K562 (cell line): ENCODE measurements at regions not wholly inside any gene's neighbourhood (a gene's known extent, or its start where the extent isn't known, plus 50 kb on each side); places are given as distances from the start of the nearest gene placed in this dataset.

Source experiments
- ATAC-seq: fragments of 200-7000 bp; cut with Tn5 transposase; 3 replicates; pipeline ENCODE4 v1.9.1; 2020; ENCODE audit warnings: moderate library complexity
- BruUV-seq: library from RNA; stranded (reverse); fragments of 400-500 nt; replicated peaks from 2 replicates; lab custom pipeline; 2021; lab: Mats Ljungman, UMichigan
- CTCF ChIA-PET: fragments of 300-600 bp; formaldehyde crosslinking; extraction: SDS; loops from one replicate; lab custom pipeline; 2021; ENCODE audit warnings: low intra/inter-chr PET ratio; lab: Yijun Ruan, JAX
- POLR2A ChIA-PET: fragments of 300-600, 350-650 bp; sonication (Branson Sonifier 250); formaldehyde crosslinking; extraction: SDS; loops from one replicate; lab custom pipeline; 2021; ENCODE audit warnings: antibody characterized with exemption, inconsistent platforms; lab: Yijun Ruan, JAX
- DNase-seq, 4 experiments: peaks; one replicate each; pipeline versions ENCODE4 v3.0.0 to v3.0.0-alpha.2; 2011 to 2018; ENCODE audit warnings: low spot score in 3 of 4, mixed read lengths in 3 of 4; ENCODE audit errors: extremely low read depth in 1 of 4
- FAIRE-seq: peaks from 2 replicates; lab custom pipeline; 2011; peaks lifted over from hg19 to GRCh38; lab: Jason Lieb, UNC
- H2AFZ ChIP-seq: 2 replicates; pipeline ENCODE4 v1.6.0; 2011; ENCODE audit warnings: low read depth, low read length, control low read depth, inconsistent platforms
- H3K27ac ChIP-seq: fragments of 200-600 bp; 3 replicates; pipeline ENCODE4 v1.8.0; 2011; ENCODE audit warnings: low read depth, mild to moderate bottlenecking, control low read depth, inconsistent platforms, low read length, moderate library complexity, mixed read lengths; ENCODE audit errors: extremely low read depth
- H3K27me3 ChIP-seq, 2 experiments: fragments of 300-600 bp in 1 of 2; 2 replicates in 1 of 2; 3 replicates in 1 of 2; pipeline versions ENCODE4 v1.6.0 to v1.8.0; 2011; ENCODE audit warnings: inconsistent platforms in 2 of 2, low read length in 2 of 2, mild to moderate bottlenecking in 1 of 2, mixed read lengths in 1 of 2, moderate library complexity in 1 of 2; ENCODE audit not compliant: control insufficient read depth in 2 of 2, insufficient read depth in 2 of 2
- H3K36me3 ChIP-seq: fragments of 300-600 bp; 3 replicates; pipeline ENCODE4 v1.8.0; 2011; ENCODE audit warnings: mild to moderate bottlenecking, low read length, inconsistent platforms; ENCODE audit not compliant: control insufficient read depth, insufficient read depth
- H3K4me1 ChIP-seq, 2 experiments: fragments of 200-600 bp in 1 of 2; replicated peaks in 1 of 2; 2 replicates in 1 of 2; 3 replicates in 1 of 2; pipeline versions ENCODE4 v1.5.1 to v1.8.0; 2011; ENCODE audit warnings: inconsistent platforms in 2 of 2, low read length in 2 of 2, mild to moderate bottlenecking in 1 of 2, mixed read lengths in 1 of 2, moderate library complexity in 1 of 2; ENCODE audit not compliant: control insufficient read depth in 2 of 2, insufficient read depth in 2 of 2
- H3K4me2 ChIP-seq: 2 replicates; pipeline ENCODE4 v1.6.1; 2011; ENCODE audit warnings: low read length, control low read depth, inconsistent platforms, mixed read lengths; ENCODE audit not compliant: insufficient read depth
- H3K4me3 ChIP-seq: fragments of 200-600 bp; sonication (generic), shearing (Covaris generic); 2 replicates; pipeline ENCODE4 v1.5.1; 2016; ENCODE audit warnings: control low read depth, inconsistent platforms
- H3K79me2 ChIP-seq: fragments of 200-600 bp; 3 replicates; pipeline ENCODE4 v1.8.0; 2011; ENCODE audit warnings: low read length, inconsistent platforms; ENCODE audit not compliant: control insufficient read depth, insufficient read depth
- H3K9ac ChIP-seq, 2 experiments: 2 replicates each; pipeline versions ENCODE4 v1.6.0 to v1.6.1; 2011; ENCODE audit warnings: low read depth in 2 of 2, low read length in 2 of 2, control low read depth in 1 of 2, inconsistent platforms in 1 of 2, mild to moderate bottlenecking in 1 of 2, mixed read lengths in 1 of 2; ENCODE audit not compliant: insufficient read depth in 1 of 2
- H3K9me1 ChIP-seq: one replicate; pipeline ENCODE4 v1.6.0; 2011; ENCODE audit warnings: inconsistent platforms, mild to moderate bottlenecking, low read length, moderate library complexity; ENCODE audit not compliant: control insufficient read depth, insufficient read depth
- H3K9me3 ChIP-seq: replicated peaks from 2 replicates; pipeline ENCODE4 v1.5.1; 2011; ENCODE audit warnings: low read depth, low read length, inconsistent platforms; ENCODE audit not compliant: control insufficient read depth, insufficient read depth
- H4K20me1 ChIP-seq: replicated peaks from 2 replicates; pipeline ENCODE4 v1.6.1; 2011; ENCODE audit warnings: low read length, inconsistent platforms, mixed read lengths; ENCODE audit not compliant: control insufficient read depth, insufficient read depth
- ATF3 ChIP-seq, 2 experiments: fragments of 450-650 bp in 1 of 2; sonication (generic) in 1 of 2; formaldehyde crosslinking in 1 of 2; IDR thresholded peaks in 1 of 2; conservative IDR thresholded peaks in 1 of 2; 2 replicates each; pipeline versions ENCODE4 v1.6.1 to v1.8.1; 2016 to 2023; ENCODE audit warnings: mild to moderate bottlenecking in 2 of 2, moderate library complexity in 2 of 2, inconsistent platforms in 1 of 2, missing genetic modification reagents in 1 of 2
- GABPB2 ChIP-seq: fragments of 250-450 bp; sonication (Bioruptor Pico); conservative IDR thresholded peaks from 2 replicates; pipeline ENCODE4 v1.5.1; 2021; ENCODE audit warnings: mild to moderate bottlenecking
- ZBTB5 ChIP-seq: fragments of 450-650 bp; IDR thresholded peaks from 2 replicates; pipeline ENCODE4 v1.6.1; 2017; ENCODE audit warnings: antibody characterized with exemption
- WGBS: fragments of 100-300 bp; shearing (Covaris generic); methylation state at CpG from one replicate; pipeline ENCODE4 v1.1.6; 2016; ENCODE audit warnings: low coverage, mixed read lengths; ENCODE audit not compliant: insufficient coverage; ENCODE audit errors: missing lambda C conversion rate; 5-methylcytosine and 5-hydroxymethylcytosine counted together
- in situ Hi-C: fragments of 300-500 bp; cut with MboI; formaldehyde crosslinking; loops from 4 replicates; pipeline ENCODE4 v1.15.0; 2018; ENCODE audit warnings: inconsistent platforms, mixed read lengths
- intact Hi-C: fragments of 100-400 bp; cut with micrococcal nuclease; formaldehyde crosslinking; loops from 2 replicates; pipeline ENCODE4 v1.14.2; 2022

- CTCF ChIA-PET = no interaction called here
Measured at GRCh38 chr2:151178207-151178606, 83.5 kb downstream of the RBM43 start.

More at GRCh38 chr2:151178207-151178606, 83.5 kb downstream of the RBM43 start:
- no peak overlapping the region for H3K4me2 ChIP-seq
- WGBS = 1% methylated on average over 5 of the region's 5 CpGs
- no peaks in the 10 kb centered on the region for H3K9me3 ChIP-seq
- no peak overlapping the region for H2AFZ ChIP-seq
- no TSS peak for BruUV-seq
- no peak for ATAC-seq
- no peaks in the 10 kb centered on the region for H3K79me2 ChIP-seq
- intact Hi-C loops (no loop called here), in situ Hi-C loops (no loop called here)
- FAIRE-seq = no peak
- no peak overlapping the region for H3K4me3 ChIP-seq
- POLR2A ChIA-PET = no interaction called here
- H3K36me3 ChIP-seq = no peaks in the 10 kb centered on the region
- no peaks in the 10 kb centered on the region for H3K9me1 ChIP-seq
- no peak overlapping the region for H3K9ac ChIP-seq
- DNase-seq = no peak
- no peaks in the 10 kb centered on the region for H3K27me3 ChIP-seq
- no peaks in the 10 kb centered on the region for H4K20me1 ChIP-seq
- H3K27ac ChIP-seq = no peak overlapping the region
- no peaks in the 10 kb centered on the region for H3K4me1 ChIP-seq
- TF ChIP-seq ZBTB5 (no peak), ATF3 (IDR thresholded peaks at IDR 0.05) (no peak), ATF3 (CRISPR knock-in tag; conservative IDR thresholded peaks at IDR 0.05) (no peak), GABPB2 (no peak)
